ENCODE measurements at regions not wholly inside any gene's neighbourhood (a gene's known extent, or its start where the extent isn't known, plus 50 kb on each side); places are given as distances from the start of the nearest gene placed in this dataset.

- H3K27me3 Mint-ChIP-seq (ENCODE audit: insufficient read depth, low read depth, poor library complexity) = peaks cover 5% of the 10 kb centered on the region
- peak overlapping the region; percentile 5; the same call in 1 of the 3 replicates for H3K4me3 Mint-ChIP-seq
- Histone ChIP-seq H4K20me1 (replicated peaks; ENCODE audit: insufficient read depth) (no peaks in the 10 kb centered on the region), H3F3A (replicated peaks; ENCODE audit: low read depth) (no peaks in the 10 kb centered on the region; the same call in 1 of the 2 replicates), H3K36me3 (ENCODE audit: insufficient read depth) (no peaks in the 10 kb centered on the region), H2AFZ (no peak overlapping the region; the same call in 1 of the 2 replicates), H3K4me2 (peak overlapping the region; percentile 74), H3K9me2 (ENCODE audit: insufficient read depth) (peaks cover 6% of the 10 kb centered on the region; the same call in 1 of the 2 replicates), H3K27me3 (ENCODE audit: insufficient read depth) (no peaks in the 10 kb centered on the region), H3K79me2 (replicated peaks; ENCODE audit: insufficient read depth) (no peaks in the 10 kb centered on the region), H3K4me1 (ENCODE audit: insufficient read depth) (peaks cover 68% of the 10 kb centered on the region), H3K27ac (ENCODE audit: low read depth) (peak overlapping the region; percentile 18; the same call in 1 of the 2 replicates), H3K4me3 (no peak overlapping the region)
- peak overlapping the region; percentile 79 for H3K27ac Mint-ChIP-seq
- no peak for ATAC-seq
- peaks cover 5% of the 10 kb centered on the region; the same call in 2 of the 3 replicates for H3K36me3 Mint-ChIP-seq (ENCODE audit: low read depth)
- peaks cover 64% of the 10 kb centered on the region for H3K4me1 Mint-ChIP-seq
- TF ChIP-seq ZNF331 (CRISPR knock-in tag; IDR thresholded peaks at IDR 0.05; ENCODE audit: low read depth) = no peak
- TF ChIP-seq JUNB (IDR thresholded peaks at IDR 0.05; ENCODE audit: unreplicated experiment) = no peak
- no peak for TF ChIP-seq EZH2 (IDR thresholded peaks at IDR 0.05; ENCODE audit: low read depth, unreplicated experiment)
- no peak for TF ChIP-seq POLR2AphosphoS5 (IDR thresholded peaks at IDR 0.05; ENCODE audit: low read depth)
- TF ChIP-seq REST (IDR thresholded peaks at IDR 0.05; ENCODE audit: unreplicated experiment) = no peak
- no peak for TF ChIP-seq ZNF462 (CRISPR knock-in tag; IDR thresholded peaks at IDR 0.05)
- TF ChIP-seq CREB1 (CRISPR knock-in tag; IDR thresholded peaks at IDR 0.05; ENCODE audit: low read depth) = no peak
- no peak for TF ChIP-seq NANOG (IDR thresholded peaks at IDR 0.05; ENCODE audit: borderline replicate concordance)
- TF ChIP-seq ETS1 (IDR thresholded peaks at IDR 0.05) = no peak
- TF ChIP-seq EZH2phosphoT487 (IDR thresholded peaks at IDR 0.05; ENCODE audit: unreplicated experiment) = no peak
- no peak for TF ChIP-seq CTCF (conservative IDR thresholded peaks at IDR 0.05; ENCODE audit: low read depth in 2 of 2)
- no peak for TF ChIP-seq STAT1 (IDR thresholded peaks at IDR 0.05; ENCODE audit: unreplicated experiment)
- TF ChIP-seq ZNF114 (CRISPR knock-in tag; IDR thresholded peaks at IDR 0.05) = no peak
- no peak for DNase-seq (ENCODE audit: low spot score)
- H3K9me3 Mint-ChIP-seq = peaks cover 7% of the 10 kb centered on the region; the same call in 2 of the 3 replicates
Measured at GRCh38 chr10:28808693-28809092, 131.4 kb downstream of the BAMBI start.

All from GM23338 (cell line).